Vagina (tissue), 2 donors: ENCODE measurements at regions not wholly inside any gene's neighbourhood (a gene's known extent, or its start where the extent isn't known, plus 50 kb on each side); places are given as distances from the start of the nearest gene placed in this dataset.

ENCODE experiments used
- DNase-seq, 2 donors: peaks; one replicate each; pipeline ENCODE4 v3.0.0-alpha.2; 2017; ENCODE audit errors: extremely low spot score in 2 of 2
- H3K27ac ChIP-seq: fragments of 200-600 bp; sonication (generic); one replicate; pipeline ENCODE4 v1.5.1; 2019
- H3K27me3 ChIP-seq: fragments of 200-600 bp; sonication (generic); one replicate; pipeline ENCODE4 v1.5.1; 2019
- H3K36me3 ChIP-seq, 2 donors: fragments of 200-600 bp; sonication (generic); one replicate each; pipeline ENCODE4 v1.5.1; 2017 to 2019
- H3K4me1 ChIP-seq: fragments of 200-600 bp; sonication (generic); one replicate; pipeline ENCODE4 v1.5.1; 2019
- H3K4me3 ChIP-seq, 2 donors: fragments of 200-600 bp; sonication (generic); 1 replicate in 1 of 2; 2 replicates in 1 of 2; pipeline ENCODE4 v1.5.1; 2016 to 2019
- H3K9me3 ChIP-seq: fragments of 200-600 bp; sonication (generic); one replicate; pipeline ENCODE4 v1.5.1; 2019
- POLR2A ChIP-seq, 2 donors: fragments of 450-650 bp; IDR thresholded peaks; one replicate each; pipeline ENCODE4 v1.6.1; 2017; ENCODE audit warnings: antibody characterized with exemption in 2 of 2, mild to moderate bottlenecking in 2 of 2, moderate library complexity in 2 of 2
- POLR2AphosphoS5 ChIP-seq, 2 donors: sonication (generic); formaldehyde crosslinking; IDR thresholded peaks; one replicate each; pipeline ENCODE4 v1.9.0; 2017; ENCODE audit warnings: antibody characterized with exemption in 2 of 2, mild to moderate bottlenecking in 2 of 2, low read depth in 1 of 2; ENCODE audit not compliant: insufficient read depth in 1 of 2
- intact Hi-C: fragments of 100-400 bp; cut with DNase I; formaldehyde crosslinking; loops from one replicate; pipeline ENCODE4 v1.15.1; 2023
- TF ChIP-seq, protein P1 (sequence below), 3 experiments: fragments of 450-650 bp in 2 of 3; fragments of 200-600 bp in 1 of 3; sonication (generic) in 1 of 3; IDR thresholded peaks; one replicate each; pipeline ENCODE4 v1.5.1; 2017 to 2019; ENCODE audit warnings: antibody characterized with exemption in 3 of 3, mild to moderate bottlenecking in 2 of 3, moderate library complexity in 2 of 3

DNA sequence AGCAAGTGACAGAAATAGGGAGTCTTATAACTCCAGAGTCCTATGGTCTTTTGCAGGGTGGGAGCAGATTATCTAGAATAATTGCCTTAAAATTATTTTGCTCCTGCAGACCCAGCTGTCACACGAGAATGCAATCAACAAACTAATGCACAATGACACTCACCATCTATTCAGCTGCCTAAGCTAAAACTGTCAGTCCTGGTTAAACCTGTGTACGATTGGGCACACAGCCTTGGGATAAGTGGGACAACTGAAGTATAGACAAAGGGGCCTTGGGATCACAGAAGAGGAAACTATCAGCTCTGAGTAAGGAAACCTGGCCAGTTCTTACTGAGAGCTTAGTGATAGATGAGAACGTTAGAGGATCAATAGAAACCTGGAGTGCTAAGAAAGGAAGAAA, 595.9 kb upstream of the KIRREL3 start:
- TF ChIP-seq POLR2AphosphoS5 (IDR thresholded peaks at IDR 0.05; ENCODE audit: insufficient read depth in 1 of 2, low read depth in 1 of 2), result no peak
- TF ChIP-seq, protein P1, sequence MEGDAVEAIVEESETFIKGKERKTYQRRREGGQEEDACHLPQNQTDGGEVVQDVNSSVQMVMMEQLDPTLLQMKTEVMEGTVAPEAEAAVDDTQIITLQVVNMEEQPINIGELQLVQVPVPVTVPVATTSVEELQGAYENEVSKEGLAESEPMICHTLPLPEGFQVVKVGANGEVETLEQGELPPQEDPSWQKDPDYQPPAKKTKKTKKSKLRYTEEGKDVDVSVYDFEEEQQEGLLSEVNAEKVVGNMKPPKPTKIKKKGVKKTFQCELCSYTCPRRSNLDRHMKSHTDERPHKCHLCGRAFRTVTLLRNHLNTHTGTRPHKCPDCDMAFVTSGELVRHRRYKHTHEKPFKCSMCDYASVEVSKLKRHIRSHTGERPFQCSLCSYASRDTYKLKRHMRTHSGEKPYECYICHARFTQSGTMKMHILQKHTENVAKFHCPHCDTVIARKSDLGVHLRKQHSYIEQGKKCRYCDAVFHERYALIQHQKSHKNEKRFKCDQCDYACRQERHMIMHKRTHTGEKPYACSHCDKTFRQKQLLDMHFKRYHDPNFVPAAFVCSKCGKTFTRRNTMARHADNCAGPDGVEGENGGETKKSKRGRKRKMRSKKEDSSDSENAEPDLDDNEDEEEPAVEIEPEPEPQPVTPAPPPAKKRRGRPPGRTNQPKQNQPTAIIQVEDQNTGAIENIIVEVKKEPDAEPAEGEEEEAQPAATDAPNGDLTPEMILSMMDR (IDR thresholded peaks at IDR 0.05), result no peak
- no peak for TF ChIP-seq POLR2A (IDR thresholded peaks at IDR 0.05)
- no peak overlapping the region for H3K4me3 ChIP-seq
- intact Hi-C loops, result no loop called here
- DNase-seq, result no peak
- H3K9me3 ChIP-seq, result no peaks in the 10 kb centered on the region
- H3K36me3 ChIP-seq, result no peaks in the 10 kb centered on the region
- no peaks in the 10 kb centered on the region for H3K27me3 ChIP-seq
- H3K4me1 ChIP-seq, result no peaks in the 10 kb centered on the region
- no peak overlapping the region for H3K27ac ChIP-seq

GRCh38 chr11:127592371-127592770, 591.8 kb upstream of the KIRREL3 start:
- H3K9me3 ChIP-seq, result no peaks in the 10 kb centered on the region
- intact Hi-C loops, result no loop called here
- H3K4me1 ChIP-seq, result no peaks in the 10 kb centered on the region
- H3K4me3 ChIP-seq, result no peak overlapping the region
- H3K27me3 ChIP-seq, result no peaks in the 10 kb centered on the region
- TF ChIP-seq POLR2A (IDR thresholded peaks at IDR 0.05) (no peak), POLR2AphosphoS5 (IDR thresholded peaks at IDR 0.05; ENCODE audit: insufficient read depth in 1 of 2, low read depth in 1 of 2) (no peak)
- TF ChIP-seq, protein P1 (IDR thresholded peaks at IDR 0.05), result no peak
- no peak for DNase-seq
- no peak overlapping the region for H3K27ac ChIP-seq
- no peaks in the 10 kb centered on the region for H3K36me3 ChIP-seq

DNA sequence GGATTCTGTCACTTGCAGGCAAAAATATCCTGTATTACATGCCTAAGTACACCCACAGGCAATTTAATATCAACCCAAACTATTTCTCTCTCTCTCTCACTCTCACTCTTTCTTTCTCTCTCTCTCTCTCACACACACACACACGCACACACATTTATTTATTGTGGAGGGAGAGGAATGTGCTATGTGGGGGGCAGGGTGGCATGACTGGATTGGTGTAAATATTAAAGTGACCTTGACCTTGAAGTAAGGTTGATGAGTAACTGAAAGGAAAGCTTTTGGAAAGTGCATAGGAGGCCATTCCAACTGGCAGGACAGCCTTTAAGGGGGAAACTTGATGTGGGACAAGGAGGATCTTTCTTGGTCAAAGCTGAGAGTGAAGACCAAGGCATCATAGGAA, 589.7 kb upstream of the KIRREL3 start:
- TF ChIP-seq POLR2AphosphoS5 (IDR thresholded peaks at IDR 0.05; ENCODE audit: insufficient read depth in 1 of 2, low read depth in 1 of 2) (no peak), POLR2A (IDR thresholded peaks at IDR 0.05) (no peak)
- TF ChIP-seq, protein P1 (IDR thresholded peaks at IDR 0.05), result no peak
- Histone ChIP-seq H3K27me3 (no peaks in the 10 kb centered on the region), H3K36me3 (no peaks in the 10 kb centered on the region), H3K9me3 (no peaks in the 10 kb centered on the region), H3K4me1 (no peaks in the 10 kb centered on the region), H3K4me3 (no peak overlapping the region), H3K27ac (no peak overlapping the region)
- no peak for DNase-seq
- intact Hi-C loops, result no loop called here

DNA sequence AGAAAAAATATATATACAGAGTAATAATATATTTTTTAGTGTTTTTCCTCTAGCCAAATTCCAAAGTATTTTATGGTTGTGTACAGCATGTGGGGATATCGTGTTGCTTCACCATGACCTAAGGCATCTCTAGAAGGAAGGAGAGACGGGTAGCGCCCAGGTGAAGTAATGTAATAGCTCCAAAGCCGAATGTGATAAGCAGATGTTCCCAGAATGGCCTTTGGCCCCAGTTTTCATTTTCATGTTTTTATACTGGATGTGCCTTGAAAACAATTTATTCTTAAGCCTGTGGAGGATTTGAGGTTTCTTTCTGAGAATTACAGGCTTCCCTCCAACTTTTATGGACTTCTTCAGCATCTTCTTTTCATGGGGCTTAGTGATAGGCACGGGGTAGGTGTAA, 587.9 kb upstream of the KIRREL3 start:
- no peaks in the 10 kb centered on the region for H3K36me3 ChIP-seq
- no peak for TF ChIP-seq POLR2AphosphoS5 (IDR thresholded peaks at IDR 0.05; ENCODE audit: insufficient read depth in 1 of 2, low read depth in 1 of 2)
- H3K9me3 ChIP-seq, result no peaks in the 10 kb centered on the region
- no peaks in the 10 kb centered on the region for H3K4me1 ChIP-seq
- no peak overlapping the region for H3K27ac ChIP-seq
- H3K27me3 ChIP-seq, result no peaks in the 10 kb centered on the region
- no peak for DNase-seq
- intact Hi-C loops, result no loop called here
- no peak overlapping the region for H3K4me3 ChIP-seq

- Histone ChIP-seq H3K27me3 (no peaks in the 10 kb centered on the region), H3K9me3 (no peaks in the 10 kb centered on the region), H3K4me3 (no peak overlapping the region), H3K27ac (no peak overlapping the region), H3K4me1 (no peaks in the 10 kb centered on the region), H3K36me3 (no peaks in the 10 kb centered on the region)
- no peak for DNase-seq
- TF ChIP-seq POLR2AphosphoS5 (IDR thresholded peaks at IDR 0.05; ENCODE audit: insufficient read depth in 1 of 2, low read depth in 1 of 2) (no peak), POLR2A (IDR thresholded peaks at IDR 0.05) (no peak)
- TF ChIP-seq, protein P1 (IDR thresholded peaks at IDR 0.05), result no peak
- intact Hi-C loops, result no loop called here
These were observed 586.9 kb upstream of the KIRREL3 start for GRCh38 chr11:127587511-127587910.

DNA sequence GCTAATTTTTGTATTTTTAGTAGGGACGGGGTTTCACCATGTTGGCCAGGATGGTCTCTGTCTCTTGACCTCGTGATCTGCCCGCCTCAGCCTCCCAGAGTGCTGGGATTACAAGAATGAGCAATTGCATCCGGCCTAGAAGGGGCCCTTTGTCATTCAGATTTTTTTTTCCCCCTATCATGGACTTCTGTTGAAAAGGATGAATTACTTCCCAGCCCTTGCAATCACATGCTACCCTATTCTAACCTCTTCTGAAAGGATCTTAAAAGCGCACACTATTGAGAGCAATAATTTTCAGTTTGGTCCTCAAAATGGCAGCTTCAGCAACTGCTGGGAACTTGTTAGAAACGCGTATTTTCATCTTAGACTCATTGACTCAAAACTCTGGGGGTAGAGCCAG, 575.6 kb upstream of the KIRREL3 start:
- no peak overlapping the region for H3K27ac ChIP-seq
- H3K9me3 ChIP-seq, result no peaks in the 10 kb centered on the region
- no peak for DNase-seq
- H3K27me3 ChIP-seq, result no peaks in the 10 kb centered on the region
- TF ChIP-seq POLR2AphosphoS5 (IDR thresholded peaks at IDR 0.05; ENCODE audit: insufficient read depth in 1 of 2, low read depth in 1 of 2) (no peak), POLR2A (IDR thresholded peaks at IDR 0.05) (no peak)
- TF ChIP-seq, protein P1 (IDR thresholded peaks at IDR 0.05), result no peak
- H3K4me3 ChIP-seq, result no peak overlapping the region
- H3K4me1 ChIP-seq, result no peaks in the 10 kb centered on the region
- H3K36me3 ChIP-seq, result no peaks in the 10 kb centered on the region
- intact Hi-C loops, result no loop called here
